Fibroblast of skin of back (primary cell): ENCODE measurements at regions not wholly inside any gene's neighbourhood (a gene's known extent, or its start where the extent isn't known, plus 50 kb on each side); places are given as distances from the start of the nearest gene placed in this dataset.

ENCODE experiments used
- DNase-seq: peaks from one replicate; pipeline ENCODE4 v3.0.0-alpha.2; 2013

- no peak for DNase-seq
Measured at GRCh38 chr18:22325396-22325795, 92.3 kb downstream of the CTAGE1 start.

- peak; percentile 42 for DNase-seq
Measured at GRCh38 chr18:22324191-22325131, 93.3 kb downstream of the CTAGE1 start.

GRCh38 chr18:22322243-22322691, 95.4 kb downstream of the CTAGE1 start:
- no peak for DNase-seq

- no peak for DNase-seq
Measured at GRCh38 chr18:22320771-22321170, 96.9 kb downstream of the CTAGE1 start.

GRCh38 chr18:22320155-22320554, 97.6 kb downstream of the CTAGE1 start:
- no peak for DNase-seq

GRCh38 chr18:22318745-22319407, 98.8 kb downstream of the CTAGE1 start:
- DNase-seq, result no peak

GRCh38 chr18:22314420-22314819, 103.3 kb downstream of the CTAGE1 start:
- DNase-seq, result peak; percentile 93

GRCh38 chr18:22314001-22314400, 103.7 kb downstream of the CTAGE1 start:
- DNase-seq, result peak; percentile 54

- peak; percentile 78 for DNase-seq
Measured at GRCh38 chr18:22311301-22311700, 106.4 kb downstream of the CTAGE1 start.

- peak; percentile 60 for DNase-seq
Measured at GRCh38 chr18:22309191-22309590, 108.5 kb downstream of the CTAGE1 start.

GRCh38 chr18:22307528-22307927, 110.2 kb downstream of the CTAGE1 start:
- DNase-seq, result no peak

GRCh38 chr18:22303927-22304326, 113.8 kb downstream of the CTAGE1 start:
- DNase-seq, result no peak

GRCh38 chr18:22302144-22302543, 115.6 kb downstream of the CTAGE1 start:
- DNase-seq, result no peak

- no peak for DNase-seq
Measured at GRCh38 chr18:22300665-22301636, 116.8 kb downstream of the CTAGE1 start.

- DNase-seq, result no peak
Measured at GRCh38 chr18:22297008-22297407, 120.7 kb downstream of the CTAGE1 start.

GRCh38 chr18:22296304-22296703, 121.4 kb downstream of the CTAGE1 start:
- DNase-seq, result no peak

GRCh38 chr18:22293417-22293816, 124.0 kb downstream of the GATA6 start:
- DNase-seq, result no peak

GRCh38 chr18:22290004-22290403, 120.6 kb downstream of the GATA6 start:
- DNase-seq, result no peak

- no peak for DNase-seq
Measured at GRCh38 chr18:22286585-22286984, 117.2 kb downstream of the GATA6 start.

GRCh38 chr18:22285361-22286140, 116.2 kb downstream of the GATA6 start:
- no peak for DNase-seq

- DNase-seq, result no peak
Measured at GRCh38 chr18:22284581-22285360, 115.4 kb downstream of the GATA6 start.
